Testis (tissue), 2 donors: ENCODE measurements at regions not wholly inside any gene's neighbourhood (a gene's known extent, or its start where the extent isn't known, plus 50 kb on each side); places are given as distances from the start of the nearest gene placed in this dataset.

Source experiments
- DNase-seq: peaks from one replicate; pipeline ENCODE4 v3.0.0-alpha.2; 2019
- H3K27ac ChIP-seq, 2 donors: fragments of 200-600 bp; sonication (generic); one replicate each; pipeline ENCODE4 v1.5.1; 2019
- H3K27me3 ChIP-seq: fragments of 200-600 bp; sonication (generic); one replicate; pipeline ENCODE4 v1.5.1; 2019
- H3K36me3 ChIP-seq: fragments of 200-600 bp; sonication (generic); one replicate; pipeline ENCODE4 v1.5.1; 2017; ENCODE audit warnings: low read depth; ENCODE audit errors: missing control alignments
- H3K4me1 ChIP-seq: fragments of 200-600 bp; sonication (generic); one replicate; pipeline ENCODE4 v1.5.1; 2019
- H3K4me3 ChIP-seq, 2 donors: fragments of 200-600 bp; sonication (generic); one replicate each; pipeline ENCODE4 v1.5.1; 2017 to 2019
- H3K9me3 ChIP-seq: fragments of 200-600 bp; sonication (generic); one replicate; pipeline ENCODE4 v1.5.1; 2017
- CTCF ChIP-seq, 3 experiments: fragments of 450-650 bp in 2 of 3; fragments of 200-600 bp in 1 of 3; sonication (generic) in 1 of 3; IDR thresholded peaks; one replicate each; pipeline ENCODE4 v1.5.1; 2016 to 2019; ENCODE audit warnings: antibody characterized with exemption in 3 of 3, mild to moderate bottlenecking in 2 of 3, moderate library complexity in 1 of 3
- POLR2A ChIP-seq: fragments of 450-650 bp; IDR thresholded peaks from one replicate; pipeline ENCODE4 v1.6.1; 2017; ENCODE audit warnings: antibody characterized with exemption, mild to moderate bottlenecking, moderate library complexity
- WGBS, 2 donors: methylation state at CpG; one replicate each; pipeline ENCODE4 v1.1.5; 2018; 5-methylcytosine and 5-hydroxymethylcytosine counted together
- intact Hi-C: fragments of 100-400 bp; cut with DNase I; formaldehyde crosslinking; loops from one replicate; pipeline ENCODE4 v1.15.1; 2023; ENCODE audit warnings: low total_unique reads

GRCh38 chr1:208332774-208333126 lies 88.6 kb upstream of the PLXNA2 start:
- no peak for DNase-seq
- 61 to 89% methylated on average over 1 of the region's 1 CpG for WGBS, 2 donors
- TF ChIP-seq POLR2A (no peak), CTCF (IDR thresholded peaks at IDR 0.05) (no peak)
- intact Hi-C loops = no loop called here
- Histone ChIP-seq H3K27me3 (no peaks in the 10 kb centered on the region), H3K36me3 (no peaks in the 10 kb centered on the region), H3K4me3 (no peak overlapping the region), H3K4me1 (no peaks in the 10 kb centered on the region), H3K27ac (no peak overlapping the region), H3K9me3 (no peaks in the 10 kb centered on the region)

- TF ChIP-seq CTCF (IDR thresholded peaks at IDR 0.05) (no peak), POLR2A (no peak)
- intact Hi-C loops = no loop called here
- WGBS, 2 donors = 94 to 97% methylated on average over 2 of the region's 2 CpGs
These were observed 89.5 kb upstream of the PLXNA2 start for GRCh38 chr1:208333676-208334075.

DNA sequence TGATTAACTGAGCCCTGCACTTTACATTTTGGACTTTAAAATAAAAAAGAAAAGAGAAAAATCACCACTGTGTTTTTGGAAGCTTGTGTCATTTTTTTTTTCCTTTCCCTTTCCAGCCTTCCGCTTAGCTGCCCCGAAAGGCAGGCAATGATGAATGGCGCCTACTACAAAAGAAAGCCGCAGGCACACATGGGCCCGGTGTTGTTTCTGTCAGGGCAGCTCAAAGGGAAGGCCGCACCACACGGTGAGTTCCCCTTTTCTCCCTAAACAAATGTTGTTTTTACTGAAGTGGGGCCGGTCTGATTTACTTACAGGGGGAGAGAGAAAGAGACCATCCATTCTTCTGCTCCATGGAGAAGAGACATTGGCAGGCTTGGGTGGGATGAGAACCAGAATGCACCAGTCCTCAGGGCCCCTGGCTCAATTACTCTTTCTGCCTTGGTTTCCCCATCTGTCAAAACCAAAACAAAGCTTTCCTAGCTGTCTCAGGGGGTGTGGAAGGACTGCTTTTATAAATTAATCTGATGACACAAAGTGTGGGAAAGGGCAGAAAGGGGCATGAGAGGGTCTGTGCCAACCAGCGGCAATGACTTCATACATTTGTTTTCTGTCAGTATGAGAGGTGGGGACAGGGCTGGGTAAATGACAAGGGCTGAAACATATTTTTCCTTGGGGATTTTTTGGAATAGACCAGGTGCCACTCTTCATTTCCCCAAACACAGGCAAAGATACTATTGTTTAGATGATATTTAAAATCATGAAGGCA lies 91.4 kb upstream of the PLXNA2 start:
- Histone ChIP-seq H3K4me3 (no peak overlapping the region), H3K27ac (no peak overlapping the region), H3K4me1 (no peaks in the 10 kb centered on the region), H3K9me3 (no peaks in the 10 kb centered on the region), H3K36me3 (no peaks in the 10 kb centered on the region), H3K27me3 (no peaks in the 10 kb centered on the region)
- WGBS, 2 donors = 80 to 90% methylated on average over 9 of the region's 9 CpGs
- TF ChIP-seq POLR2A = no peak
- TF ChIP-seq CTCF (IDR thresholded peaks at IDR 0.05) = no peak
- DNase-seq = no peak
- intact Hi-C loops = no loop called here

More at GRCh38 chr1:208333676-208334075, 89.5 kb upstream of the PLXNA2 start:
- H3K4me3 ChIP-seq = no peak overlapping the region
- DNase-seq = no peak
- H3K9me3 ChIP-seq = no peaks in the 10 kb centered on the region
- no peaks in the 10 kb centered on the region for H3K36me3 ChIP-seq
- no peak overlapping the region for H3K27ac ChIP-seq
- H3K4me1 ChIP-seq = no peaks in the 10 kb centered on the region
- H3K27me3 ChIP-seq = no peaks in the 10 kb centered on the region

GRCh38 chr1:208336137-208336518 lies 91.9 kb upstream of the PLXNA2 start:
- no peak for DNase-seq
- no peak overlapping the region for H3K4me3 ChIP-seq
- intact Hi-C loops = no loop called here
- H3K4me1 ChIP-seq = no peaks in the 10 kb centered on the region
- TF ChIP-seq CTCF (IDR thresholded peaks at IDR 0.05) (no peak), POLR2A (no peak)
- WGBS, 2 donors = 93% methylated on average over 6 of the region's 6 CpGs
- H3K27me3 ChIP-seq = no peaks in the 10 kb centered on the region
- H3K36me3 ChIP-seq = no peaks in the 10 kb centered on the region
- no peaks in the 10 kb centered on the region for H3K9me3 ChIP-seq
- H3K27ac ChIP-seq = no peak overlapping the region

DNA sequence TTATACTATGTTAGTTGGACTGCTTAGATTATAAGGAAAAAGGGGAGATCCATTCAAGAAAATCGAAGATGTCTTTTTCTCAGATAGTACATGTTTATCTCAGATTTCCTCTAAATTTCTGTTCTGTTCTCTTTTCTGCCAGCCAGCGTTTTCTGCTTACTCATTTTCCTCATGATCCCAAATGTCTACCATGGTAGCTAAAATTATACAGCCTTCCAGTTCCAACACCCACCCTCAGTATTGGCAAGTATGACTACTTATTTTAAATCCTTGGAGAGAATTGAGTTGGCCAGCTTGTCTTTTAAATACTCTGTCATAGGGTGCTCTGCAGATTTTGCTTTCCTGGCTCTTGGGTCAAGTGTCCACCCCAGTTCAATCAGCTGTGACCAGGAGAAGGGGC lies 95.7 kb upstream of the PLXNA2 start:
- Histone ChIP-seq H3K27me3 (no peaks in the 10 kb centered on the region), H3K9me3 (no peaks in the 10 kb centered on the region), H3K4me1 (no peaks in the 10 kb centered on the region), H3K4me3 (no peak overlapping the region), H3K36me3 (no peaks in the 10 kb centered on the region), H3K27ac (no peak overlapping the region)
- no peak for TF ChIP-seq CTCF (IDR thresholded peaks at IDR 0.05)
- TF ChIP-seq POLR2A = no peak
- intact Hi-C loops = no loop called here
- 88 to 92% methylated on average over 2 of the region's 2 CpGs for WGBS, 2 donors
- no peak for DNase-seq
